ENCODE measurements at regions not wholly inside any gene's neighbourhood (a gene's known extent, or its start where the extent isn't known, plus 50 kb on each side); places are given as distances from the start of the nearest gene placed in this dataset.

DNA sequence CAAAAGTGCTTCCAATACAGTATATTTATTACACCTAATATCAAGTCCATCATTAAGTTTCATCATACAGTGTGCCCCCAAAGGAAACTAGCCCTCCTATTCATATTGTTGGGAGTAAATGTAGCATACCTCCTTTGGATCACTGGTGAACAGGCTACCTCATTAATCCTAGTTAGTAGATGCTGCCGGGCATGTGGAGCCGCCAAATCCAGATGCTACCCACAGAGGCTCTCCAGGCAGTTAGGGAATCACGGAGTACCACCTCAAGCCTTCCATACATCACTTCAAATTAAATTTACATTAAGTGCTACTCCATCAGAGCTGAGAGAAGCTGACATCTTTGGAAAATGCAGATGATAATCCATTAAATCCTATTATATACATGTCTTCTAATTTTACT, 121.7 kb upstream of the FOXD3 start:
- DNase-seq (ENCODE audit: low spot score), result no peak

GRCh38 chr1:63203641-63204040, 118.7 kb upstream of the FOXD3 start:
- DNase-seq (ENCODE audit: low spot score), result no peak

- DNase-seq (ENCODE audit: low spot score), result no peak
These were observed 116.6 kb upstream of the FOXD3 start for GRCh38 chr1:63205776-63206175.

DNA sequence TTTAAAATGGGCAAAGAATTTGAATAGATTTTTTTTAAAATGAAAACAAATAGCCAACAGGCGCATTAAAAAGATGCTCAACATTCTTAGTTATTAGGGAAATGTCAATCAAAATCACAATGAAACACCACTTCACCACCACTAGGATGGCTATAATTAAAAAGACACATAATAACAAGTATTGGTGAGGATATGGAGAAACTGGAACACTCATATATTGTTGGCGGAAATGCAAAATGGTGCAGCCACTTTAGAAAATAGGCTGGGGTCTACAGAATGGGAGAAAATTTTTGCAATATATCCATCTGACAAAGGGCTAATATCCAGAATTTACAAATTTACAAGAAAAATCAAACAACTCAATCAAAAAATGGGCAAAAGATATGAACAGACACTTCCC, 107.8 kb upstream of the FOXD3 start:
- DNase-seq (ENCODE audit: low spot score), result no peak

GRCh38 chr1:63223426-63223825, 98.9 kb upstream of the FOXD3 start:
- DNase-seq (ENCODE audit: low spot score), result no peak

DNA sequence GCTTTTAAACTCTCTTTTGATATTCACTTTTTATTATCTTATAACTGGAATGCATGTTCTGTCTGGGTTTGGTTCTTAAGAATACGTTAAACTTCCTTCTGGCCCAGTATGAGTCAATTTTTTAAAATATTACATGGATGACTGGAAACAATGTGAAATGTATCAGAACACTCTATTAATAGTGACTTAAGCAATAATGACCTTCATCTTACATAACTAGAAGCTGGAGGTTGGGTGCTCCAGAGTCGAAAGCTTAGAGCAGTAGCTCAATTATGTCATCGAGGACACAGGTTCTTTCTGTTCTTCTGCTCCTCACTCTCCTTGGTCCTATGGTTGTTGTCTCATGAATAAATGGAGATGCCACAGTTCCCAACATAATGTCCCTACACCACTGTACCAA, 91.6 kb upstream of the FOXD3 start:
- DNase-seq (ENCODE audit: low spot score), result no peak

DNA sequence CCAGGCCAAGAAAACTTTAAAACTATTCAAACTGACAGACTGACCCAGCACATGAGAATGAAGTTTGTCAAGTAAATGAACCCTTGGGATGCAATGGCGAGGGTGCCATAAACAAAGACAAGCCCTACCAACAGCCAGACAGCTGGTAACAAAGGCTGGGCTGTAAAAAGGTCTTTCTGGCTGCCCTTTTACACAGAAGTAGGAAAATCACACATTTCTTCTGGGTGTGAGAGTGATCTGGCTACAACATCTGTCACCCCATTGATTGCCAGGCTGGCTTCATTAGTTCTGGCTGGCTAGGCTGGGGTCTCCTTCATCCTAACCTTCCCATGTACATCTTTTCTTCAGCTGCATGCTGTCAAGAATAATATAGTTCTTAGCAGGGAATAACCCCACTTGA, 83.6 kb upstream of the FOXD3 start:
- no peak for DNase-seq (ENCODE audit: low spot score)

- DNase-seq (ENCODE audit: low spot score), result no peak
These were observed 77.2 kb upstream of the FOXD3 start for GRCh38 chr1:63245186-63245585.

- DNase-seq (ENCODE audit: low spot score), result no peak
These were observed 74.2 kb upstream of the FOXD3 start for GRCh38 chr1:63248216-63248615.

- DNase-seq (ENCODE audit: low spot score), result no peak
These were observed 67.2 kb upstream of the FOXD3 start for GRCh38 chr1:63255153-63255552.

DNA sequence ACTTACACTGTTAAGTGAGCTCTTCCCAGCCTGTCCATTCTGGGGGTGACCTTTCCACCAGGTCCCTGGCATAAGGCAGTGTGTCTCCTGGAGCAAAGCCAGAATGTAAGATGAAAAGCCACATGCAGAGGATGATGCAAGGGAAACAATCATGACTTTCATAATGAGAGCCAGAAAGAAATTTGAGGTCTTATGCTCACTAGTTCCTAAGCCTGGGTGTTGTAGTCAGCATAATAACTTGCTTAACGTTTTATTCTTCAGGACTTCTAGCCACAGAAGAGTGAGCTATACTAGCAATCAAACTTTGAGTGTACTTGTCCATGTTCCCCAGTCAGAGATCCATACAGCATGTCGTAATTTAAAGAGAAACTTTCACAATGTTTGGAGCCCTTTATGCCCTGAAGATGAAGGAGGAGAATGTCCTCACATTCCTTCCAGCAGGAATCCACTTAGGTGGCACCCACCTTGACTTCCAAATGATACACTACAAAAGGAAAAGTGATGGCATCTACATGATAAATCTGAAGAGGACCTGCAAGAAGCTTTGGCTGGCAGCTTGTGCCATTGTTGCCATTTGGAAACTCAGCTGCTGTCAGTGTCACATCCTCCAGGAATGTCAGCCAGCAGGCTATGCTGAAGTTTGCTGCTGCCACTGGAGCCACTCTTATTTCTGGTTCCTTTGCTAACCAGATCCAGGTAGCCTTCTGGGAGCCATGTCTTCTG, 60.5 kb upstream of the FOXD3 start:
- DNase-seq (ENCODE audit: low spot score), result no peak

DNA sequence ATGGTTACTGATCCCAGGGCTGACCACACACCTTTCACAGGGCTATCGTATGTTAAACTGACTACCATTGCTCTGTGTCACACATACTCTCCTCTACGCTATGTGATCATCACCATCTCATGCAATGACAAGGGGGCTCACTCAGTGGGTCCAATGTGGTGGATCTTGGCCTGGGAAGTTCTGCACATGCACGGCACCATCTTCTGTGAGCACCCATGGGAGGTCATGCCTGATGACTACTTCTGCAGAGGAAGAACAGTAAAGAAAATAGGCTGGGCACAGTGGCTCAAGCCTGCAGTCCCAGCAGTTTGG, 60.0 kb upstream of the FOXD3 start:
- no peak for DNase-seq (ENCODE audit: low spot score)

DNA sequence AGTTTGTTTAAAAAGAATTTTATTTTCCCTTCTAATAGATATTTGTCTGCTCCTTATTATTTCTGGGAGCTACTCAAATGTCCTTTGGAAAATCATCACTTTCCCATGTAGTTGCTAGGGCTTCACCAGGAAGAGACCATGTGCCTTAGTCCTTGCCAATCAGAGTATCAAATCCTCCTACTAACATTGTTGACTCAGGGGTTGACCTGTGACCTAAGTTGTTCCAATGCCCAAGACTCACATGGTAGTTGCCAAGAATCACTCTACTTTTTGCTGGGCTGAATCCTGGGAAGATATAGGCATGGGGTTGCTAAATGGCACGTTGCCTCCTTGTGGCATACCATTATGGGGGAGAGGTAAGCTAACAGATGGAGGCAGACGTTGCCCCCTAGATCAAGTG, 58.2 kb upstream of the FOXD3 start:
- no peak for DNase-seq (ENCODE audit: low spot score)

GRCh38 chr1:63266857-63267256, 55.5 kb upstream of the FOXD3 start:
- no peak for DNase-seq (ENCODE audit: low spot score)

GRCh38 chr1:63268876-63269275, 53.5 kb upstream of the FOXD3 start:
- no peak for DNase-seq (ENCODE audit: low spot score)

DNA sequence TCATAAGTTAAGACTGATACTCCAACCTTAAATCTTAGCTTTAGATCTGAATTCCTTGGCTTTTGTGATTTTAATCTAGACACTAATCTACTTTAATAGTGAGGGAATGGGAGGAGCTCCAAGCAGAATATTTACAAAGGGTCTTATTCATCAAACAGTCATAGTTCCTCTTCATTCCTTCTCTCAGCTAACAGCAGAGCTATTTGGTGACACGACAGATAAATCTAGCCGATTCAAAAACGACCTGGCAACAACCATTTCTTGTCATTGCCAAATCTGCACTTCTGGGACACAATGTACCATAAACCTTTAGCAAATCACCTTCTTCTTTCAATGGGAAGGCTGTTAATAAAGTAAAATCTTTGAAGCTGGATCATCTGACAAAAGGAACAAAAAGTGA, 52.8 kb upstream of the FOXD3 start:
- DNase-seq (ENCODE audit: low spot score), result no peak

Data from AG08395 (cell line).